GM18868 (cell line): ENCODE measurements at regions not wholly inside any gene's neighbourhood (a gene's known extent, or its start where the extent isn't known, plus 50 kb on each side); places are given as distances from the start of the nearest gene placed in this dataset.

Source experiments
- ATAC-seq: cut with Tn5 transposase; IDR thresholded peaks from one replicate; pipeline ENCODE4 v1.9.1; 2021; ENCODE audit warnings: mild to moderate bottlenecking, moderate library complexity; ENCODE audit not compliant: unreplicated experiment

GRCh38 chr2:67462738-67463496 lies 65.8 kb downstream of the ETAA1 start:
- ATAC-seq, result no peak

DNA sequence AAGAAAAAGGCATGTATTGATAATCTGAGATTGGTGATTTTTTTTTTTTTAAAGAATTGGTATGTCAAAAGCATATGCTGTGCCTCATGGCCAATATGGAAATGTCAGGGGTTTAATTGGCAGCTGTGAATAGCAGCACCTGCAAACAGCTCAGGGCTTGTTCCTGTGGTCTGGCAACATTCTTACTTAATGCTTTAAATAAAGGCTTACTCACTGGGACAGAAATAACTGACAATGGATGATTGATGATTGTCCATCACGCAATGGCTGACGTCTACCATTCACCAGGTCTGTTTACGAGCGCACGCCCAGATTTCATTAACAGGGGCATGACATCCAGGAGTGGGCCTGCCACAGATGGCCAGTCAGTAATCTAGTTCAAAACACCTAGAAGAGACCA lies 66.7 kb downstream of the ETAA1 start:
- no peak for ATAC-seq

DNA sequence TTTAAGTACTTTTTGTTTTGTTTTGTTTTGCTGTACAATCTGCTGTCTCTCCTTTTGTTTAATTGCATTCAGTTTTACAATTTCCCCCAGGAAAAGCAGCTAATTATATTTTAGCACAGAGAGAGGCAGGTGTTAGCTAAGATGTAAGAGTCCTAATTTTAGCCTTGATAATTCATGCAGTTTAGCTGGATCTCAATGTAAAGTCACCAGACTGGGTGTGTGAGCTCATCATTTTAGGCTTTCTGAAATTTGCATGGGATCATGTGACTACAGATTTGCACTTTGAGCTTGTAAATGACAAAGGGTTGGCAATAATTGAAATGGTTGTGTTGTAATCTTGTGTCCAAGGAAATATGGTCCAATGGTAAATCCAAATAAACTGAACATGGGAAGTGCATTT lies 68.5 kb downstream of the ETAA1 start:
- ATAC-seq, result no peak

DNA sequence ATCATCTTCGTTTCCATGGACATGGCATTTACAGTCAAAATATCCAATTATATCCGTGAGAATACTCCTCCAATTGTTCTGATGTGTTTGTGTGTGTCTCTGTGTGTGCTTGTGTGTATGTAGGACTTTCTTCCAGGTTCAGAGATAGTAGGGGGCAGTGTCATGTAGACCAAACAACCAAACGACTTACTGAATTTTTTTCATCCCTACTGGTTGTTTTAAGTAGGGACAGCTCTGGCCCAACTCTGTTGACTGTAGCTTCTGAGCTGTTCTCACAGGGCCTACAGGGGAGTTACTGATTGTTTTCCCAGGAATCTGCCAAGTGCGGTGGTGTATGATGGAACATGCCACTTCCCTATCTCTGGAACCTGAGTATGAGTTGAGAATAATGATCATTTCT lies 69.6 kb downstream of the ETAA1 start:
- no peak for ATAC-seq

- no peak for ATAC-seq
Observed at GRCh38 chr2:67471681-67472080, 74.5 kb downstream of the ETAA1 start.

GRCh38 chr2:67476809-67477790 lies 80.0 kb downstream of the ETAA1 start:
- peak; percentile 42 for ATAC-seq

GRCh38 chr2:67479261-67479660 lies 82.1 kb downstream of the ETAA1 start:
- no peak for ATAC-seq

DNA sequence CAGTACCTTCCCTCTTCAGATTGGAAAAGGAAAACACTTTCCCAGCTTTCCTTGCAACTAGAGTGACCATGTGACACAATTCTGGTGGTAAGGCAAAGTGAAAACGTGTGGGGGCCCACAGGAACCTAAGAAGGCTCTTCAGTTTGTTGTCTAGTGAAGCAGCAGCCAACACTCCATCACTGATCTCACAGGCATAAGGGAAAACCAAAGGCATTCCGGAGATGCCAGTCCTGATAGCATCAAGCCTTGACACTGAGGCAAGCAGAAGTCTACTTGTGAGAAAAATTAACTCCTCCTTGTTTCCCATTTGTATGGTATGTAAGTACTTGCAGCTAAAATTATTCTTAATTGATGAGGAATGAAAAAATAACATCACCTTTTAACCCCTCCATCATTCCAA lies 88.3 kb downstream of the ETAA1 start:
- ATAC-seq, result no peak

GRCh38 chr2:67486041-67486796 lies 89.1 kb downstream of the ETAA1 start:
- no peak for ATAC-seq

GRCh38 chr2:67487993-67488392 lies 90.9 kb downstream of the ETAA1 start:
- no peak for ATAC-seq

DNA sequence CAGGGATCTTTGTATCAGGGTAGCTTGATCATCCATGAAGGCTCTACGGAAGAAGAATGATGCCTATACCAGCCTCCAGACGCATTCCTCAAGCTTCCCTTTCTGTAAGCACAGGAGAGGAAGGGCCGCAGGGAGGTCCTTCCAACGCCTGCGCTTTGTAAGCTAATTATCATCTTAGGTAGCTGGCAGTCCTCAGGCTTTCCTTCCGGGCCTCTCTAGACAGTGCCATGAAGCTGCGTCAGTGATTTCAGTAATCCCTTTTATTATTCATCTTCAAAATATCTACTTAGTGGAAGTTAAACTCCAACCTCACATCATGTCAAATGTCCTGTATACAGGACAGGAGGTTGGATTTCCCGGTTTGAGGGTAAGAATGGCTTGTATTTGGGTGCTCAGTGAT lies 92.3 kb downstream of the ETAA1 start:
- ATAC-seq, result no peak

DNA sequence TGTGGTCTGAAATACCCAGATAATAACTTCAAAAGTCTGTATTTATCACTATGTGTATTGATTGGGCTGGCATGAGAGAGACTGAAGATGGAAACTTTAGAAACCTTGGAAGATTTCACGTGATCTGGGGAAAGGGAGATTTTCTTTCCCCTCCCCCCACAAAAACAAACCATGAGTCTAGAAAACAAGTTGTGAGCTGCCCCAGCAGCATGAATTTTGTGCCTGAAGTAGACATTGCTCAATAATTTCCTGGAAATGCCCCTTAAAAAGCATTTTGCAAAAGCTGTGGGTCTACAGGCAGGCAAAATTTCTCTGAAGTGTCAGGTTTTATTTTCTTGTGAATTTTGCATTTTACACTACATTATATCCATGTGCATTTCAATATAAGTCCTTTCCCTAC lies 101.8 kb downstream of the ETAA1 start:
- no peak for ATAC-seq

DNA sequence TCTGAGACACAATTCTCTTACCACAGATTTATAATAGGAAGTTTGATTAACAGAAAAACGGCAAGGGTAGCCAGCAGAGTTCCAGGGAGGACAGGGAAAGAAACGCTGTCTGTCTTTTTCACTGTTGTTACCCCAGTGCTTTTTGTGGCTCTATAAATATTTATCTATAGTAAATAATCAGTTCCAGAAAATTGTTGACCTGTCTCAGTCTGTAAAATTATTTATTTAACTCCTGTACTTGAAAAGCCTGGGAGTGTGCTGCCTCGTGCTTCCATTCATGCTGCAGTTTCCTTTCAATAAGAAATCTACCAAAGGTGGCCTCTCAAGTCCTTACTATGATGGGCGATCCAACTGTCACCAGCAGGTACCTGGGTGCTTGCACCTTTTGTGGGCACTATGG lies 102.9 kb downstream of the ETAA1 start:
- ATAC-seq, result no peak

- no peak for ATAC-seq
Observed at GRCh38 chr2:67500541-67500940, 103.4 kb downstream of the ETAA1 start.

GRCh38 chr2:67502346-67503065 lies 105.4 kb downstream of the ETAA1 start:
- ATAC-seq, result no peak

- no peak for ATAC-seq
Observed at GRCh38 chr2:67503066-67503795, 106.1 kb downstream of the ETAA1 start.

- no peak for ATAC-seq
Observed at GRCh38 chr2:67510745-67511144, 113.6 kb downstream of the ETAA1 start.

GRCh38 chr2:67514515-67514914 lies 117.4 kb downstream of the ETAA1 start:
- no peak for ATAC-seq

GRCh38 chr2:67515056-67515455 lies 117.9 kb downstream of the ETAA1 start:
- no peak for ATAC-seq

GRCh38 chr2:67515538-67515937 lies 118.4 kb downstream of the ETAA1 start:
- ATAC-seq, result no peak
